Glutamatergic neuron (in vitro differentiated cells): ENCODE measurements at regions not wholly inside any gene's neighbourhood (a gene's known extent, or its start where the extent isn't known, plus 50 kb on each side); places are given as distances from the start of the nearest gene placed in this dataset.

Experiments
- DNase-seq: peaks from one replicate; pipeline ENCODE4 v3.0.0; 2022
- H3K27ac Mint-ChIP-seq: one replicate; pipeline ENCODE4 v1.8.0; 2020; ENCODE audit warnings: mild to moderate bottlenecking, mixed read lengths, inconsistent platforms; ENCODE audit not compliant: unreplicated experiment
- H3K27me3 Mint-ChIP-seq: one replicate; pipeline ENCODE4 v1.8.0; 2020; ENCODE audit warnings: mild to moderate bottlenecking, moderate library complexity, mixed read lengths, inconsistent platforms; ENCODE audit not compliant: unreplicated experiment
- H3K36me3 Mint-ChIP-seq: one replicate; pipeline ENCODE4 v1.8.0; 2020; ENCODE audit warnings: mild to moderate bottlenecking, mixed read lengths, inconsistent platforms; ENCODE audit not compliant: unreplicated experiment
- H3K4me1 Mint-ChIP-seq: one replicate; pipeline ENCODE4 v1.8.0; 2020; ENCODE audit warnings: mild to moderate bottlenecking, low read depth, mixed read lengths, inconsistent platforms; ENCODE audit not compliant: unreplicated experiment
- H3K4me3 Mint-ChIP-seq: one replicate; pipeline ENCODE4 v1.8.0; 2020; ENCODE audit warnings: mild to moderate bottlenecking, mixed read lengths, inconsistent platforms; ENCODE audit not compliant: unreplicated experiment
- H3K9me3 Mint-ChIP-seq: one replicate; pipeline ENCODE4 v1.8.0; 2020; ENCODE audit warnings: mild to moderate bottlenecking, moderate library complexity, mixed read lengths, inconsistent platforms; ENCODE audit not compliant: unreplicated experiment
- TF ChIP-seq, protein P1 (sequence below): fragments of 200-600 bp; sonication (generic); IDR thresholded peaks from one replicate; pipeline ENCODE4 v1.5.0; 2021; ENCODE audit not compliant: partially characterized antibody, unreplicated experiment

DNA sequence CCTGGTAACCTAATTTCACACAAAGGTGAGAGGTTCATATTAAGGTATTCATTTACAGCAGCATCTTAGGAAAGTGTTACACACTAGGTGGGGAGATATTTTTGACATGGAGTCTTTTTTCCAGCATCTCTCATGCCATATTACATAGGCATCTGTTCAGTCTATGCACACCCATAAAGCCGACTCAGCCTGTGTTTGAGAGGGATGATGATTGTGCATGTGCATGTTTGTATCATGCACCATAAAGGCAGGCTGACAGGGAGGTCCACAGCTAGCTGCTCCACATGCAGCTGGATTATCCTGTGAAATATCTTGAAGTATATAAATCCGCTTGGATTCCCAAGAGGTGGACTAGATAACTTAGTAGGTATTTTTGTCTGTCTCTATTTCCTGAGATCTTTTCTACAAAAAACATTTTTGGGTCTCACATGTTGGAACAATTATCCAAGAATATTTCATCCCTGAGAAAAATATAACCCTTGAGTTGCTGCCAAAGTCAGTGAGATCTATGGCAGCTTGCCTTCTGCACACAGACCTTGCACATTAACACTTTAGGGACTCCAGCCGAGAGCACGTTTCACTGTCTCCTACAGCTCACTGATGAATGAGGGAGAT is 288.4 kb upstream of the DPH6 start:
- Mint-ChIP-seq H3K9me3 (no peaks in the 10 kb centered on the region), H3K27ac (no peak overlapping the region), H3K27me3 (no peaks in the 10 kb centered on the region), H3K4me1 (peaks cover 5% of the 10 kb centered on the region), H3K36me3 (no peaks in the 10 kb centered on the region), H3K4me3 (no peak overlapping the region)
- TF ChIP-seq, protein P1, sequence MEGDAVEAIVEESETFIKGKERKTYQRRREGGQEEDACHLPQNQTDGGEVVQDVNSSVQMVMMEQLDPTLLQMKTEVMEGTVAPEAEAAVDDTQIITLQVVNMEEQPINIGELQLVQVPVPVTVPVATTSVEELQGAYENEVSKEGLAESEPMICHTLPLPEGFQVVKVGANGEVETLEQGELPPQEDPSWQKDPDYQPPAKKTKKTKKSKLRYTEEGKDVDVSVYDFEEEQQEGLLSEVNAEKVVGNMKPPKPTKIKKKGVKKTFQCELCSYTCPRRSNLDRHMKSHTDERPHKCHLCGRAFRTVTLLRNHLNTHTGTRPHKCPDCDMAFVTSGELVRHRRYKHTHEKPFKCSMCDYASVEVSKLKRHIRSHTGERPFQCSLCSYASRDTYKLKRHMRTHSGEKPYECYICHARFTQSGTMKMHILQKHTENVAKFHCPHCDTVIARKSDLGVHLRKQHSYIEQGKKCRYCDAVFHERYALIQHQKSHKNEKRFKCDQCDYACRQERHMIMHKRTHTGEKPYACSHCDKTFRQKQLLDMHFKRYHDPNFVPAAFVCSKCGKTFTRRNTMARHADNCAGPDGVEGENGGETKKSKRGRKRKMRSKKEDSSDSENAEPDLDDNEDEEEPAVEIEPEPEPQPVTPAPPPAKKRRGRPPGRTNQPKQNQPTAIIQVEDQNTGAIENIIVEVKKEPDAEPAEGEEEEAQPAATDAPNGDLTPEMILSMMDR, result no peak
- no peak for DNase-seq

- no peak overlapping the region for H3K4me3 Mint-ChIP-seq
- no peaks in the 10 kb centered on the region for H3K27me3 Mint-ChIP-seq
- H3K4me1 Mint-ChIP-seq, result peaks cover 7% of the 10 kb centered on the region
- TF ChIP-seq, protein P1, result no peak
- no peaks in the 10 kb centered on the region for H3K9me3 Mint-ChIP-seq
- no peak for DNase-seq
- H3K27ac Mint-ChIP-seq, result no peak overlapping the region
- H3K36me3 Mint-ChIP-seq, result no peaks in the 10 kb centered on the region
Observed at GRCh38 chr15:35834866-35835265, 288.9 kb upstream of the DPH6 start.

GRCh38 chr15:35838424-35839111 is 292.6 kb upstream of the DPH6 start:
- H3K4me3 Mint-ChIP-seq, result no peak overlapping the region
- peaks cover 15% of the 10 kb centered on the region for H3K4me1 Mint-ChIP-seq
- no peaks in the 10 kb centered on the region for H3K36me3 Mint-ChIP-seq
- H3K27me3 Mint-ChIP-seq, result no peaks in the 10 kb centered on the region
- no peak overlapping the region for H3K27ac Mint-ChIP-seq
- H3K9me3 Mint-ChIP-seq, result no peaks in the 10 kb centered on the region
- TF ChIP-seq, protein P1, result no peak
- DNase-seq, result no peak

DNA sequence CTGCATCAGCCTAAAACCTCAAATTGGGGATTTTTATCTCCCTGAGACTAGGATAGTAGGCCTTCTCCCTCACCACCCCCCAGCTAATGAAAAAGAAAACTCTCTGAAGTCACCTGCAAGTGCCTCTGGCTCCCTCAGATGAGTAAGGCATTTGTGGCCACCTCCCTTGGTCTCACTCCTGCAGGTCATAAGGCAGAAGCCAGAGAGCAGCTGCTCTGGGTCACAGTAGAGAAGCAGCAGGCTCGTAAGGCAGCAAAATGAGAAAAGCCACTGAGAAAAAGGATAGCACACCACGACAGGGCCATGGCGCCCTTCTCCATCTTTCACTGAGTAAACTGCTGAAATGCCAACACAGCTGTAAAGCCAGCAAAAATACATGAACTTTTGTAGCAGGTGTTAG is 296.7 kb upstream of the DPH6 start:
- Mint-ChIP-seq H3K27ac (no peak overlapping the region), H3K4me3 (no peak overlapping the region), H3K36me3 (no peaks in the 10 kb centered on the region), H3K9me3 (no peaks in the 10 kb centered on the region), H3K4me1 (peaks cover 16% of the 10 kb centered on the region), H3K27me3 (no peaks in the 10 kb centered on the region)
- DNase-seq, result no peak
- TF ChIP-seq, protein P1, result no peak

DNA sequence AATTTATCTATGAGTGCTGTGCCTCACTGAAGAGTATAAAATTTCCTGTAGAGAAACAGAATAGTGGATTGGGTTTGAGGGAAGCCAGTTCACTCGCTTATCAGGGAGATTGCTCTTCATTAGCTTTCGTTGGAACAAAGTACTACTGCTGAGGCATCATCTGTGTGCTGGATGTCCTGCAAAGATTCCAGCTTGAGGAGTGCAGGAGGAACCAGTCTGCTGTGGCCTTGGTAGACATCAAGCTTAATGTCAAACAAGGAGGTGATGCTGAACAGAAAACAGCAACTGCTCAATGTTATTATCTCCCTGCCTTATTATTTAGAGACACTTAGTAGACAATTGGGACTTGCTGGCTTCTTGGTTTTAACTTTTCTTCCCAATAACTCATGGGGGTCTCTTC is 297.5 kb upstream of the DPH6 start:
- DNase-seq, result no peak
- Mint-ChIP-seq H3K36me3 (no peaks in the 10 kb centered on the region), H3K9me3 (no peaks in the 10 kb centered on the region), H3K4me3 (no peak overlapping the region), H3K27ac (no peak overlapping the region), H3K4me1 (peaks cover 16% of the 10 kb centered on the region), H3K27me3 (no peaks in the 10 kb centered on the region)
- TF ChIP-seq, protein P1, result no peak
